Neural crest cell (in vitro differentiated cells): ENCODE measurements at regions not wholly inside any gene's neighbourhood (a gene's known extent, or its start where the extent isn't known, plus 50 kb on each side); places are given as distances from the start of the nearest gene placed in this dataset.
A peak's percentile ranks its signal among the peaks of the same experiment; 100 is the strongest.

Experiments used
- DNase-seq: peaks from one replicate; pipeline ENCODE4 v3.0.0; 2021; ENCODE audit warnings: low read depth, mixed read lengths, low spot score
- H3K27ac Mint-ChIP-seq: one replicate; pipeline ENCODE4 v1.8.0; 2021; ENCODE audit warnings: mild to moderate bottlenecking, mixed read lengths; ENCODE audit not compliant: unreplicated experiment
- H3K27me3 Mint-ChIP-seq: 2 replicates; pipeline ENCODE4 v1.8.0; 2021; ENCODE audit warnings: low read depth, mild to moderate bottlenecking, mixed read lengths
- H3K36me3 Mint-ChIP-seq: 2 replicates; pipeline ENCODE4 v1.8.0; 2021; ENCODE audit warnings: low read depth, mild to moderate bottlenecking, mixed read lengths
- H3K4me1 Mint-ChIP-seq: 2 replicates; pipeline ENCODE4 v1.8.0; 2021; ENCODE audit warnings: mixed read lengths
- H3K4me3 Mint-ChIP-seq: one replicate; pipeline ENCODE4 v1.8.0; 2021; ENCODE audit warnings: mild to moderate bottlenecking, mixed read lengths
- H3K9me3 Mint-ChIP-seq: 2 replicates; pipeline ENCODE4 v1.8.0; 2021; ENCODE audit warnings: mixed read lengths
- CTCF ChIP-seq: fragments of 200-600 bp; sonication (generic); conservative IDR thresholded peaks from 2 replicates; pipeline ENCODE4 v1.5.0; 2021; ENCODE audit warnings: antibody characterized with exemption, mild to moderate bottlenecking

- Mint-ChIP-seq H3K4me1 (peaks cover 7% of the 10 kb centered on the region), H3K4me3 (no peak overlapping the region), H3K9me3 (no peaks in the 10 kb centered on the region), H3K27me3 (no peaks in the 10 kb centered on the region), H3K36me3 (no peaks in the 10 kb centered on the region), H3K27ac (no peak overlapping the region)
- DNase-seq: no peak
- TF ChIP-seq CTCF: no peak
Observed at GRCh38 chr18:38810789-38811188, 1245.2 kb upstream of the CELF4 start.

- H3K4me3 Mint-ChIP-seq: no peak overlapping the region
- H3K27me3 Mint-ChIP-seq: no peaks in the 10 kb centered on the region
- H3K27ac Mint-ChIP-seq: peak overlapping the region; percentile 46
- peaks cover 14% of the 10 kb centered on the region for H3K4me1 Mint-ChIP-seq
- H3K36me3 Mint-ChIP-seq: no peaks in the 10 kb centered on the region
- no peaks in the 10 kb centered on the region for H3K9me3 Mint-ChIP-seq
- DNase-seq: no peak
- TF ChIP-seq CTCF: no peak
Observed at GRCh38 chr18:38807915-38808314, 1242.3 kb upstream of the CELF4 start.

GRCh38 chr18:38805256-38805655, 1239.7 kb upstream of the CELF4 start:
- peaks cover 14% of the 10 kb centered on the region for H3K4me1 Mint-ChIP-seq
- H3K4me3 Mint-ChIP-seq: no peak overlapping the region
- DNase-seq: no peak
- TF ChIP-seq CTCF: no peak
- peaks cover 3% of the 10 kb centered on the region for H3K36me3 Mint-ChIP-seq
- H3K9me3 Mint-ChIP-seq: no peaks in the 10 kb centered on the region
- H3K27me3 Mint-ChIP-seq: no peaks in the 10 kb centered on the region
- no peak overlapping the region for H3K27ac Mint-ChIP-seq

GRCh38 chr18:38801640-38802039, 1236.0 kb upstream of the CELF4 start:
- Mint-ChIP-seq H3K9me3 (peaks cover 6% of the 10 kb centered on the region), H3K4me1 (peaks cover 9% of the 10 kb centered on the region), H3K27ac (no peak overlapping the region), H3K27me3 (no peaks in the 10 kb centered on the region), H3K4me3 (no peak overlapping the region), H3K36me3 (peaks cover 9% of the 10 kb centered on the region)
- no peak for TF ChIP-seq CTCF
- DNase-seq: no peak

- Mint-ChIP-seq H3K9me3 (peaks cover 6% of the 10 kb centered on the region), H3K4me1 (no peaks in the 10 kb centered on the region), H3K27ac (no peak overlapping the region), H3K4me3 (no peak overlapping the region), H3K36me3 (peaks cover 9% of the 10 kb centered on the region), H3K27me3 (no peaks in the 10 kb centered on the region)
- DNase-seq: no peak
- TF ChIP-seq CTCF: no peak
Observed at GRCh38 chr18:38796762-38797161, 1231.2 kb upstream of the CELF4 start.

- Mint-ChIP-seq H3K27me3 (no peaks in the 10 kb centered on the region), H3K9me3 (no peaks in the 10 kb centered on the region), H3K4me3 (no peak overlapping the region), H3K36me3 (no peaks in the 10 kb centered on the region), H3K4me1 (no peaks in the 10 kb centered on the region), H3K27ac (no peak overlapping the region)
- DNase-seq: no peak
- TF ChIP-seq CTCF: no peak
Observed at GRCh38 chr18:38792731-38793130, 1227.1 kb upstream of the CELF4 start.
